Keratinocyte (primary cell): ENCODE measurements at regions not wholly inside any gene's neighbourhood (a gene's known extent, or its start where the extent isn't known, plus 50 kb on each side); places are given as distances from the start of the nearest gene placed in this dataset.

Source experiments
- DNase-seq: peaks from one replicate; pipeline ENCODE4 v3.0.0-alpha.2; 2011; ENCODE audit warnings: low read depth, missing footprints, low spot score
- FAIRE-seq: peaks from 2 replicates; lab custom pipeline; 2011; peaks lifted over from hg19 to GRCh38; lab: Jason Lieb, UNC
- H2AFZ ChIP-seq: 2 replicates; pipeline ENCODE4 v1.6.0; 2012; ENCODE audit warnings: low read length, control low read depth, inconsistent platforms; ENCODE audit not compliant: control insufficient read depth
- H3K27ac ChIP-seq: 2 replicates; pipeline ENCODE4 v1.5.1; 2011; ENCODE audit warnings: low read length; ENCODE audit not compliant: control insufficient read depth, insufficient read depth
- H3K27me3 ChIP-seq: 3 replicates; pipeline ENCODE4 v1.6.0; 2011; ENCODE audit warnings: low read length; ENCODE audit not compliant: control insufficient read depth, insufficient read depth; ENCODE audit errors: extremely low read depth
- H3K36me3 ChIP-seq, 2 experiments: 2 replicates in 1 of 2; 3 replicates in 1 of 2; pipeline ENCODE4 v1.5.1; 2011; ENCODE audit warnings: low read length in 2 of 2, mild to moderate bottlenecking in 1 of 2; ENCODE audit not compliant: control insufficient read depth in 2 of 2, insufficient read depth in 2 of 2; ENCODE audit errors: extremely low read depth in 1 of 2
- H3K4me1 ChIP-seq: 3 replicates; pipeline ENCODE4 v1.5.1; 2011; ENCODE audit warnings: low read length; ENCODE audit not compliant: control insufficient read depth, insufficient read depth; ENCODE audit errors: extremely low read depth
- H3K4me2 ChIP-seq: 3 replicates; pipeline ENCODE4 v1.6.0; 2011; ENCODE audit warnings: low read depth, low read length; ENCODE audit not compliant: control insufficient read depth, insufficient read depth; ENCODE audit errors: extremely low read depth
- H3K4me3 ChIP-seq, 3 experiments: fragments of 200-600 bp in 1 of 3; sonication (generic) in 1 of 3; 2 replicates in 2 of 3; 3 replicates in 1 of 3; pipeline ENCODE4 v1.5.1; 2011 to 2016; ENCODE audit warnings: low read length in 3 of 3, mild to moderate bottlenecking in 3 of 3, control low read depth in 2 of 3, inconsistent platforms in 1 of 3, low read depth in 1 of 3, mixed read lengths in 1 of 3, mixed run types in 1 of 3, moderate library complexity in 1 of 3; ENCODE audit not compliant: control insufficient read depth in 2 of 3, insufficient read depth in 2 of 3; ENCODE audit errors: extremely low read depth in 1 of 3
- H3K79me2 ChIP-seq: 2 replicates; pipeline ENCODE4 v1.6.0; 2012; ENCODE audit warnings: low read length; ENCODE audit not compliant: control insufficient read depth, insufficient read depth
- H3K9ac ChIP-seq: 3 replicates; pipeline ENCODE4 v1.6.0; 2011; ENCODE audit warnings: low read length; ENCODE audit not compliant: control insufficient read depth, insufficient read depth; ENCODE audit errors: extremely low read depth
- H3K9me1 ChIP-seq: 3 replicates; pipeline ENCODE4 v1.6.0; 2011; ENCODE audit warnings: low read length; ENCODE audit not compliant: control insufficient read depth, insufficient read depth; ENCODE audit errors: extremely low read depth
- H3K9me3 ChIP-seq: 2 replicates; pipeline ENCODE4 v1.5.1; 2012; ENCODE audit warnings: low read depth, low read length; ENCODE audit not compliant: control insufficient read depth
- H4K20me1 ChIP-seq: 3 replicates; pipeline ENCODE4 v1.6.0; 2011; ENCODE audit warnings: low read length; ENCODE audit not compliant: control insufficient read depth, insufficient read depth; ENCODE audit errors: extremely low read depth
- EZH2 ChIP-seq: IDR thresholded peaks from one replicate; pipeline ENCODE4 v1.6.1; 2012; ENCODE audit warnings: inconsistent platforms, mild to moderate bottlenecking, low read length, moderate library complexity
- dilution Hi-C: fragments of 300-500 bp; cut with MboI; formaldehyde crosslinking; loops from one replicate; pipeline ENCODE4 v1.7.0; 2020; ENCODE audit warnings: low sequenced_read_pairs; ENCODE audit not compliant: extremely low pct_ligation_motif_present
- TF ChIP-seq, protein P1 (sequence below), 3 experiments: IDR thresholded peaks in 1 of 3; conservative IDR thresholded peaks in 1 of 3; optimal IDR thresholded peaks in 1 of 3; 2 replicates in 2 of 3; 3 replicates in 1 of 3; pipeline versions ENCODE3 to v1.5.1; 2011; ENCODE audit warnings: low read length in 3 of 3, mild to moderate bottlenecking in 3 of 3, moderate library complexity in 2 of 3, control low read depth in 1 of 3, inconsistent platforms in 1 of 3; ENCODE audit not compliant: insufficient read depth in 2 of 3; ENCODE audit errors: extremely low read depth in 1 of 3

DNA sequence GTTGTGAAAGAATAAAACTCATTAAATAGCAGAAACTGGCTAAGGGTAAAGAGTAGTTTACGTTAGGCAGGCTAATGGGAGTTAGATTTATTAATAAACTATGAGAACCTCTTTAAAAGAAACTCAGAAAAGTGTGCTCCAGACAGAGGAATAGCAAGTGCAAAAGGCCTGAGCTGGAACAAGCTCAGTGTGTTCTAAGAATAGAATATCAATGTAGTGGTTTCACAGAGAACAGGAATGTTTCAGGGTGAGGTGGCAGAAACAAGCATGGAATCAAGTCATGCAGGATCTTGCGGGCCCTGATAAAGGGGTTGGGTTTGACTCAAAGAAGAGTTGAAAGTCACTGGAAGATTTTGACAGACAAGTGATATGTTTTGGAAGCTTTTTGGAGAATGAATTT lies 164.0 kb upstream of the HS3ST3A1 start:
- no peak overlapping the region for H3K27ac ChIP-seq
- TF ChIP-seq EZH2: no peak
- TF ChIP-seq, protein P1, sequence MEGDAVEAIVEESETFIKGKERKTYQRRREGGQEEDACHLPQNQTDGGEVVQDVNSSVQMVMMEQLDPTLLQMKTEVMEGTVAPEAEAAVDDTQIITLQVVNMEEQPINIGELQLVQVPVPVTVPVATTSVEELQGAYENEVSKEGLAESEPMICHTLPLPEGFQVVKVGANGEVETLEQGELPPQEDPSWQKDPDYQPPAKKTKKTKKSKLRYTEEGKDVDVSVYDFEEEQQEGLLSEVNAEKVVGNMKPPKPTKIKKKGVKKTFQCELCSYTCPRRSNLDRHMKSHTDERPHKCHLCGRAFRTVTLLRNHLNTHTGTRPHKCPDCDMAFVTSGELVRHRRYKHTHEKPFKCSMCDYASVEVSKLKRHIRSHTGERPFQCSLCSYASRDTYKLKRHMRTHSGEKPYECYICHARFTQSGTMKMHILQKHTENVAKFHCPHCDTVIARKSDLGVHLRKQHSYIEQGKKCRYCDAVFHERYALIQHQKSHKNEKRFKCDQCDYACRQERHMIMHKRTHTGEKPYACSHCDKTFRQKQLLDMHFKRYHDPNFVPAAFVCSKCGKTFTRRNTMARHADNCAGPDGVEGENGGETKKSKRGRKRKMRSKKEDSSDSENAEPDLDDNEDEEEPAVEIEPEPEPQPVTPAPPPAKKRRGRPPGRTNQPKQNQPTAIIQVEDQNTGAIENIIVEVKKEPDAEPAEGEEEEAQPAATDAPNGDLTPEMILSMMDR (optimal IDR thresholded peaks at IDR 0.05 in 1 of 3, IDR thresholded peaks at IDR 0.05 in 1 of 3, conservative IDR thresholded peaks at IDR 0.05 in 1 of 3; ENCODE audit: extremely low read depth in 1 of 3, insufficient read depth in 2 of 3, low read length in 3 of 3): no peak
- no peak overlapping the region for H2AFZ ChIP-seq
- H3K9me1 ChIP-seq: no peaks in the 10 kb centered on the region
- no peaks in the 10 kb centered on the region for H3K27me3 ChIP-seq
- no peak overlapping the region for H3K9ac ChIP-seq
- H3K4me3 ChIP-seq: no peak overlapping the region
- FAIRE-seq (peak; percentile 79), DNase-seq (no peak)
- H4K20me1 ChIP-seq: no peaks in the 10 kb centered on the region
- dilution Hi-C loops: no loop called here
- peaks cover 3% of the 10 kb centered on the region for H3K9me3 ChIP-seq
- H3K36me3 ChIP-seq: no peaks in the 10 kb centered on the region
- peaks cover 9% of the 10 kb centered on the region for H3K4me1 ChIP-seq
- no peaks in the 10 kb centered on the region for H3K79me2 ChIP-seq
- peak overlapping the region; percentile 2 for H3K4me2 ChIP-seq

DNA sequence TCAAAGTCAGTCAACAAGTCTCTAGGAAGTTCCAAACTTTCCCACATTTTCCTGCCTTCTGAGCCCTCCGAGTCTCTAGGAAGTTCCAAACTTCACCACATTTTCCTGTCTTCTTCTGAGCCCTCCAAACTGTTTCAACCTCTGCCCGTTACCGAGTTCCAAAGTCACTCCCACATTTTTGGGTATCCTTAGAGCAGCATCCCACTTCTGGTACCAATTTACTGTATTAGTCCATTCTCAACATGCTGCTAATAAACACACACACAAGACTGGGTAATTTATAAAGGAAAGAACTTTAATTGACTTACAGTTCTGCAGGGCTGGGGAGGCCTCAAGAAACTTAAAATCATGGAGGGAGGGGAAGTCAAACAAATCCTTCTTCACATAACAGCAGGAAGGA lies 169.0 kb upstream of the HS3ST3A1 start:
- Histone ChIP-seq H3K79me2 (no peaks in the 10 kb centered on the region), H3K9me3 (peaks cover 4% of the 10 kb centered on the region), H3K27me3 (no peaks in the 10 kb centered on the region), H4K20me1 (no peaks in the 10 kb centered on the region), H3K4me2 (no peak overlapping the region), H3K27ac (no peak overlapping the region), H3K9ac (no peak overlapping the region), H3K36me3 (no peaks in the 10 kb centered on the region), H3K4me3 (no peak overlapping the region), H3K4me1 (peaks cover 13% of the 10 kb centered on the region), H3K9me1 (no peaks in the 10 kb centered on the region), H2AFZ (no peak overlapping the region)
- FAIRE-seq (no peak), DNase-seq (no peak)
- dilution Hi-C loops: no loop called here
- no peak for TF ChIP-seq EZH2
- TF ChIP-seq, protein P1 (optimal IDR thresholded peaks at IDR 0.05 in 1 of 3, IDR thresholded peaks at IDR 0.05 in 1 of 3, conservative IDR thresholded peaks at IDR 0.05 in 1 of 3; ENCODE audit: extremely low read depth in 1 of 3, insufficient read depth in 2 of 3, low read length in 3 of 3): no peak
